Colonic mucosa (tissue), 4 donors: ENCODE measurements at regions not wholly inside any gene's neighbourhood (a gene's known extent, or its start where the extent isn't known, plus 50 kb on each side); places are given as distances from the start of the nearest gene placed in this dataset.

ENCODE experiments used
- DNase-seq: peaks from one replicate; pipeline ENCODE4 v3.0.0-alpha.2; 2020
- H3K27ac ChIP-seq: fragments of 200-600 bp; one replicate; pipeline ENCODE4 v1.8.0; 2021
- H3K27me3 ChIP-seq: fragments of 200-600 bp; one replicate; pipeline ENCODE4 v1.8.0; 2021
- H3K36me3 ChIP-seq: fragments of 200-600 bp; one replicate; pipeline ENCODE4 v1.8.0; 2021
- H3K4me1 ChIP-seq: fragments of 200-600 bp; one replicate; pipeline ENCODE4 v1.8.0; 2021; ENCODE audit warnings: mild to moderate bottlenecking
- H3K4me3 ChIP-seq: fragments of 200-600 bp; one replicate; pipeline ENCODE4 v1.8.0; 2021
- H3K9ac ChIP-seq, 2 donors: one replicate each; pipeline ENCODE4 v1.7.0; 2013; ENCODE audit warnings: control low read depth in 2 of 2, low read depth in 2 of 2, low read length in 2 of 2
- H3K9me3 ChIP-seq: fragments of 200-600 bp; one replicate; pipeline ENCODE4 v1.8.0; 2021
- CTCF ChIP-seq: fragments of 200-600 bp; IDR thresholded peaks from one replicate; pipeline ENCODE4 v1.8.0; 2022; ENCODE audit warnings: antibody characterized with exemption, mild to moderate bottlenecking
- intact Hi-C: fragments of 100-400 bp; cut with DNase I; formaldehyde crosslinking; loops from one replicate; pipeline ENCODE4 v1.14.1; 2022
- donor health status: healthy.
- donor health status: DM: no; HTN: no; CAD: no.
- donor health status: DM: no; HTN: no; CAD: no.

DNA sequence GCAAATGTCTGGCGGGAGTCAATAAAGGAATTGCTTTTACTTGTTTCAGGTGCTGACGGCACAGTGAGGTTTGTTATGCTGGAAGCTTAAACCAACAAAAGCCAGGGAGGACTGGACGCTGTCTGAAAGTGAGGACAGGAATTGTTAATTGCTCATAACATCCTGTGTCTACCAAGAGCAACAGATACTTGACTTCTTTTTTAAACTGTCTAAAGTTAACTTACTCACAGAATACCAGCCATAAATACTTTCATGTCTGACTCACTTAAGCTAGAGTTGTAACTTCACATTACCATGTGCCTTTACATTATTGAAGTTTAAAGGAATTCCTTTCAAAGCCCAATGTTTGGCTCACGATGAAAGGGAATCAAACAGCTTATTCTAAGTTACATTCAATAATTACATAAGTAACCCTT is 252.7 kb upstream of the SHH start:
- no peaks in the 10 kb centered on the region for H3K9me3 ChIP-seq
- H3K4me3 ChIP-seq = no peak overlapping the region
- H3K27ac ChIP-seq = no peak overlapping the region
- H3K36me3 ChIP-seq = no peaks in the 10 kb centered on the region
- no peak overlapping the region for H3K9ac ChIP-seq
- no peak for DNase-seq
- no peaks in the 10 kb centered on the region for H3K27me3 ChIP-seq
- intact Hi-C loops = no loop called here
- no peak for TF ChIP-seq CTCF
- no peaks in the 10 kb centered on the region for H3K4me1 ChIP-seq

DNA sequence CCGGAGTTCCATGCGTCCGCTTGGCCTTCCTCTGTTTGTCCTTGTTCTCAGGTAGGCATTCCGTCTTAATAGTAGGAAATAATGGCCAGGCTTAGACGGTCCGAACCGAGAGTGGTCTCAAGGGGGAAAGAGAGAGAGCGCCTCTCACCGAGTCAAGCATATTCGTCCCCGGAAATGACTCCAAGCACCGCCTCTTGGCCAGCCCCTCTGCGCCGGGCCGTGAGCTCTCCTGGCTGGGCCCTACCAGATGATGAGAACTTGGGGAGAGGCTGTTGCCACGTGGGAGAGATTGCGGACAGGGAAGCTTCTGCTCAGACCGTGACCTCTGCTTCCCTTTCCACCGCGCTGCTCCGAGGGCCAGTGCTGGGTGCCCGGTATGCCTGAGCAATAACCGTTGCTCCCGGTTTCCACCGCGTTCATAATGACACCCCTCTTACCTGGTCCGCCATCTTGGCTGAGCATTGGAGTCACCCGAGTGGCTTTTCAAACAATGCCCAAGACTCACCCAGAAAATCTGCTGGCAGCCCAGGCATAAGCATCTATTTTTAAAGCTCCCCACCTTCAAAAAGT is 251.1 kb upstream of the SHH start:
- intact Hi-C loops = no loop called here
- Histone ChIP-seq H3K4me1 (no peaks in the 10 kb centered on the region), H3K27me3 (no peaks in the 10 kb centered on the region), H3K9ac (no peak overlapping the region), H3K27ac (no peak overlapping the region), H3K4me3 (no peak overlapping the region), H3K9me3 (no peaks in the 10 kb centered on the region), H3K36me3 (no peaks in the 10 kb centered on the region)
- TF ChIP-seq CTCF = no peak
- DNase-seq = no peak

GRCh38 chr7:156062286-156062685 is 250.0 kb upstream of the SHH start:
- Histone ChIP-seq H3K27me3 (no peaks in the 10 kb centered on the region), H3K9me3 (no peaks in the 10 kb centered on the region), H3K9ac (no peak overlapping the region), H3K4me1 (no peaks in the 10 kb centered on the region), H3K27ac (no peak overlapping the region), H3K4me3 (no peak overlapping the region), H3K36me3 (no peaks in the 10 kb centered on the region)
- no peak for DNase-seq
- intact Hi-C loops = no loop called here
- TF ChIP-seq CTCF = no peak

GRCh38 chr7:156061689-156062255 is 249.5 kb upstream of the SHH start:
- DNase-seq = no peak
- Histone ChIP-seq H3K9ac (no peak overlapping the region), H3K4me1 (no peaks in the 10 kb centered on the region), H3K4me3 (no peak overlapping the region), H3K27me3 (no peaks in the 10 kb centered on the region), H3K36me3 (no peaks in the 10 kb centered on the region), H3K9me3 (no peaks in the 10 kb centered on the region), H3K27ac (no peak overlapping the region)
- intact Hi-C loops = no loop called here
- no peak for TF ChIP-seq CTCF

- H3K27ac ChIP-seq = no peak overlapping the region
- no peak overlapping the region for H3K9ac ChIP-seq
- H3K9me3 ChIP-seq = no peaks in the 10 kb centered on the region
- H3K4me1 ChIP-seq = no peaks in the 10 kb centered on the region
- no peak overlapping the region for H3K4me3 ChIP-seq
- H3K36me3 ChIP-seq = no peaks in the 10 kb centered on the region
- no peaks in the 10 kb centered on the region for H3K27me3 ChIP-seq
- DNase-seq = no peak
- no peak for TF ChIP-seq CTCF
- intact Hi-C loops = no loop called here
Observed at GRCh38 chr7:156060925-156061324, 248.7 kb upstream of the SHH start.
